DND-41 (cell line): ENCODE measurements at regions not wholly inside any gene's neighbourhood (a gene's known extent, or its start where the extent isn't known, plus 50 kb on each side); places are given as distances from the start of the nearest gene placed in this dataset.

Experiments
- ATAC-seq: fragments of 200-7000 bp; cut with Tn5 transposase; 3 replicates; pipeline ENCODE4 v1.9.1; 2021; ENCODE audit warnings: low read depth; ENCODE audit not compliant: insufficient read depth
- DNase-seq: peaks from one replicate; pipeline ENCODE4 v3.0.0-alpha.2; 2020
- H2AFZ ChIP-seq: 2 replicates; pipeline ENCODE4 v1.6.0; 2012; ENCODE audit warnings: low read depth, low read length
- H3K27ac ChIP-seq: 2 replicates; pipeline ENCODE4 v1.5.1; 2012; ENCODE audit warnings: low read length, inconsistent platforms
- H3K27me3 ChIP-seq: fragments of 200-600 bp; sonication (generic); 2 replicates; pipeline ENCODE4 v1.6.0; 2012; ENCODE audit warnings: low read length, mild to moderate bottlenecking, inconsistent platforms; ENCODE audit not compliant: insufficient read depth, poor library complexity
- H3K36me3 ChIP-seq: 2 replicates; pipeline ENCODE4 v1.5.1; 2012; ENCODE audit warnings: low read length, inconsistent platforms; ENCODE audit not compliant: insufficient read depth
- H3K4me1 ChIP-seq: 2 replicates; pipeline ENCODE4 v1.5.1; 2012; ENCODE audit warnings: mild to moderate bottlenecking, low read length; ENCODE audit not compliant: insufficient read depth
- H3K4me2 ChIP-seq: 2 replicates; pipeline ENCODE4 v1.6.0; 2012; ENCODE audit warnings: mild to moderate bottlenecking, moderate library complexity, low read length, inconsistent platforms; ENCODE audit not compliant: insufficient read depth
- H3K4me3 ChIP-seq, 2 experiments: fragments of 200-600 bp in 1 of 2; shearing (Covaris generic) in 1 of 2; 2 replicates each; pipeline ENCODE4 v1.5.1; 2012 to 2016; ENCODE audit warnings: inconsistent platforms in 2 of 2, low read length in 2 of 2, mild to moderate bottlenecking in 2 of 2, low read depth in 1 of 2, moderate library complexity in 1 of 2
- H3K79me2 ChIP-seq: 2 replicates; pipeline ENCODE4 v1.6.0; 2012; ENCODE audit warnings: low read length, inconsistent platforms; ENCODE audit not compliant: insufficient read depth
- H3K9ac ChIP-seq: 2 replicates; pipeline ENCODE4 v1.6.0; 2012; ENCODE audit warnings: low read depth, mild to moderate bottlenecking, inconsistent platforms, low read length, moderate library complexity
- H3K9me3 ChIP-seq: 2 replicates; pipeline ENCODE4 v1.5.1; 2012; ENCODE audit warnings: low read length, moderate library complexity, mild to moderate bottlenecking, inconsistent platforms; ENCODE audit not compliant: insufficient read depth, severe bottlenecking
- H4K20me1 ChIP-seq: 2 replicates; pipeline ENCODE4 v1.6.0; 2012; ENCODE audit warnings: low read length; ENCODE audit not compliant: insufficient read depth
- CTCF ChIP-seq: IDR thresholded peaks from 2 replicates; pipeline ENCODE4 v1.5.1; 2012; ENCODE audit warnings: borderline replicate concordance, low read length, moderate library complexity, mild to moderate bottlenecking; ENCODE audit not compliant: poor library complexity, severe bottlenecking; ENCODE audit errors: extremely low read depth
- EZH2 ChIP-seq: IDR thresholded peaks from 3 replicates; pipeline ENCODE4 v1.6.1; 2012; ENCODE audit warnings: borderline replicate concordance, low read depth, mild to moderate bottlenecking, moderate library complexity, low read length, inconsistent platforms; ENCODE audit not compliant: severe bottlenecking

GRCh38 chr1:224529844-224530243, 86.3 kb upstream of the CNIH3 start:
- Histone ChIP-seq H3K4me2 (no peak overlapping the region), H3K79me2 (no peaks in the 10 kb centered on the region), H3K9ac (no peak overlapping the region), H3K36me3 (no peaks in the 10 kb centered on the region), H4K20me1 (no peaks in the 10 kb centered on the region), H3K4me3 (no peak overlapping the region), H2AFZ (no peak overlapping the region), H3K9me3 (no peaks in the 10 kb centered on the region), H3K27me3 (no peaks in the 10 kb centered on the region), H3K27ac (0 out of 2 replicates have a peak overlapping the region, but pooled peaks have one; percentile 18), H3K4me1 (peaks cover 11% of the 10 kb centered on the region)
- no peak for TF ChIP-seq EZH2
- TF ChIP-seq CTCF, result no peak
- ATAC-seq (no peak), DNase-seq (no peak)

- no peak overlapping the region for H2AFZ ChIP-seq
- no peaks in the 10 kb centered on the region for H4K20me1 ChIP-seq
- H3K79me2 ChIP-seq, result no peaks in the 10 kb centered on the region
- H3K36me3 ChIP-seq, result no peaks in the 10 kb centered on the region
- no peak overlapping the region for H3K9ac ChIP-seq
- no peak for TF ChIP-seq CTCF
- TF ChIP-seq EZH2, result no peak
- no peak for ATAC-seq
- no peaks in the 10 kb centered on the region for H3K9me3 ChIP-seq
- H3K27ac ChIP-seq, result no peak overlapping the region
- peaks cover 16% of the 10 kb centered on the region for H3K4me1 ChIP-seq
- no peaks in the 10 kb centered on the region for H3K27me3 ChIP-seq
- no peak overlapping the region for H3K4me2 ChIP-seq
- DNase-seq, result no peak
- no peak overlapping the region for H3K4me3 ChIP-seq
These were observed 82.6 kb upstream of the CNIH3 start for GRCh38 chr1:224533517-224533916.

DNA sequence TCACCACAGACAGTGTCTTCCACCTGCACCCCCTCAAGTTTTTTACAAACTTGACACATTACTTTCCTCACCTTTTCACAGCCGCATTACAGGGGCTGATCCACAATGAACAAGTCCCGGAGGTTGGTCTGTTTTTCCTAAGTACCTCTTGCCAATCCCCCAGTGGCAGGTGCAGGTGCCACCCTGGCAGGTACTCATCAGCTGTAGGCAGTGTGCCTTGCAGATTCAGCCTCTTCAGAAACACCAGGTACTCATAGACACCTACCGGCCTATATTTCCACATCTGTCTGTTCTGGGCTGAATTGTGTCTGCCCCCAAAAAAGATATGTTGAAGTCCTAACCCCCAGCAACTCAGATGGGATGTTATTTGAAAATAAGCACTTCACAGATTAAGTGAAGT, 81.4 kb upstream of the CNIH3 start:
- H3K79me2 ChIP-seq, result no peaks in the 10 kb centered on the region
- no peak for DNase-seq
- no peak overlapping the region for H2AFZ ChIP-seq
- H3K9me3 ChIP-seq, result no peaks in the 10 kb centered on the region
- no peak overlapping the region for H3K4me3 ChIP-seq
- no peaks in the 10 kb centered on the region for H4K20me1 ChIP-seq
- no peaks in the 10 kb centered on the region for H3K36me3 ChIP-seq
- no peaks in the 10 kb centered on the region for H3K27me3 ChIP-seq
- H3K4me2 ChIP-seq, result no peak overlapping the region
- peaks cover 19% of the 10 kb centered on the region for H3K4me1 ChIP-seq
- ATAC-seq, result no peak
- H3K27ac ChIP-seq, result no peak overlapping the region
- no peak for TF ChIP-seq CTCF
- TF ChIP-seq EZH2, result no peak
- no peak overlapping the region for H3K9ac ChIP-seq

GRCh38 chr1:224535641-224536040, 80.5 kb upstream of the CNIH3 start:
- Histone ChIP-seq H4K20me1 (no peaks in the 10 kb centered on the region), H3K9me3 (no peaks in the 10 kb centered on the region), H3K4me3 (no peak overlapping the region), H3K27ac (peak overlapping the region; percentile 1; the same call in 1 of the 2 replicates), H3K27me3 (no peaks in the 10 kb centered on the region), H3K36me3 (no peaks in the 10 kb centered on the region), H3K79me2 (no peaks in the 10 kb centered on the region), H3K4me1 (peaks cover 26% of the 10 kb centered on the region), H3K4me2 (no peak overlapping the region), H2AFZ (no peak overlapping the region), H3K9ac (no peak overlapping the region)
- DNase-seq (no peak), ATAC-seq (no peak)
- TF ChIP-seq CTCF (no peak), EZH2 (no peak)
